NCI-H82 treated with DMSO at 0.1 percent for 48 hours (cell line): ENCODE measurements at regions not wholly inside any gene's neighbourhood (a gene's known extent, or its start where the extent isn't known, plus 50 kb on each side); places are given as distances from the start of the nearest gene placed in this dataset.
A peak's percentile ranks its signal among the peaks of the same experiment; 100 is the strongest.
"Not testable (repeated sequence)": the region's sequence is repeated elsewhere in the genome, so short reads cannot be mapped to it uniquely, and the experiment has no call there.

Experiments
- DNase-seq: peaks from one replicate; lab custom pipeline; 2025; ENCODE audit not compliant: unreplicated experiment; lab: John Stamatoyannopoulos, UW

DNA sequence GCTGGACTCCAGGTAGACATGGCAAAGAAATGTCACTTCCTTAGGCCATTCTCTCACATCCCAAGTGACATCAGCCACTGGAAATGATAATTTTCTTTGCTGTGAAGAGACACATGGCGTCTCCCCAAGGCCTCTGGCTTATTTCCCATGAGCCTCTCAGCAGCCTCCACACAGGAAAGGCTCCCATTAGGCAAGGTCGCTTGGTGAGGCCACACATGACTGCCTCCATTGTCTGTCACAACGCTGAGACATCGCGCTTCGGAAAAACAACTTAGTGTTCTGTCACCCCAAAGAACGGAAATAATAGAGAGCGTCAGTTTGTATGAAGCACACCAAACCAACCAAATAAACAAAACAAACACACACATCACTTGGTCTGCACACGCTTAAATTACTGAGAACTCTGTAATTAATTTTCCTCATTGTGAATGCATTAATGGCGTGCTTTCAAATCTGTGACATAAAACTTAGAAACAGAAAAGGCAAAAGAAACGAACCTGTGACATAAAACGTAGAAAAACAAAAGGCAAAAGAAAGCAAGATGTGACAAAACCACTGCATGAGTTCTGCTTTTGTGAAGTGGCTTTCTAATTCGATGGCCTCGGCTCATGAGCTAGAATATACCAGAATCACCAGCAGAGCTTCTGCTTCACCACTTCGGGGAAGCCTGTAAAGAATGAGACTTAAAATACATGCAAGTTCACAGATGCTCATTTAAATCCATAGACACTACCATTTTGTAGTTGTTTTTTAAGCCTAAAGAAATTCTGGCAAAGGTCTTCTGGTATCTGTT, 404.2 kb upstream of the SGCG start:
- no peak for DNase-seq

DNA sequence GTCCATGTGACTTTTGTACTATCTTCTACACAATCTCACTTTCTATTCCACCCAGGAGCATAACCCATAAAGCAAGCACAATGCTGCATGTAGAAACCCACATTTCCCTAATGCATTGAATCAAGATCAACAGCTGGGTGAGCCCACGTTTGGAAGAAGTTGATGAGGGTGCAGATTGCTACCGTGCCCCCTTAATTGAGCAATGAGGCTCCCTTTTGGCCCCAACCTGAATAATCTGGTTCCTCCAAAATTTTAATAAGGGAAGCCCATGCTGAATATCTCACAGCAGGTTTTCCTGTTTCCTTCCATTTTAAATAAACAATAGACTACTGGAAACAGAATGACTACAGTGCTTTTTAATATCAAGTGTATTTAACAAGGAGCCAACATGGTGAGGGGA, 403.6 kb upstream of the SGCG start:
- no peak for DNase-seq

DNA sequence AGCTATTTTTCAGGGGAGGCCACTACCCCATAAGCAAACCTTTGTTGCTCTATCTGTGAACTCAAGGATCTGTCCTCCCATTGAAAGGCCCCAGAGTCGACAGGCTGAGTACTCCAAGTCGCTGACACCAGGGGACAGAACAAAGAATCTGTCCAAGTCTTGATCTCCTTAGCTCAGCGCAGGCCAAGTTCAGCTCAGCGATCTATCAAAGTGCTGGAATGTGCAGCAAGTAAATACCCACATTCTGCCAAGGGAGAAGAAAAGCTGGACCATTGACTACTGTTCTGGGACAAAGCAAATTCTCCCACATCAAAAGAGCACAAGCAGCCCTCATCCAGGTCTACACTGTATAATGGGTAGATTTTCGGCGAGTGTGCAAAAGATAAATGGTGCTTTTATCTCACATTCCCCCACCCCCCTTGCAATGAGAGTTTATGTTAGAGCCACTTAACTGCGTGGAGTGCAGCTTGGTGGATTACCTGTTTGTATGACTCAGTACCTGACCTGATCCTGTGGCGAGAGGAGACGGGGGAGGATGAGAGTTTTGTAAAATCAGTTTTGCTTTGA, 391.7 kb upstream of the SGCG start:
- DNase-seq, result no peak

DNA sequence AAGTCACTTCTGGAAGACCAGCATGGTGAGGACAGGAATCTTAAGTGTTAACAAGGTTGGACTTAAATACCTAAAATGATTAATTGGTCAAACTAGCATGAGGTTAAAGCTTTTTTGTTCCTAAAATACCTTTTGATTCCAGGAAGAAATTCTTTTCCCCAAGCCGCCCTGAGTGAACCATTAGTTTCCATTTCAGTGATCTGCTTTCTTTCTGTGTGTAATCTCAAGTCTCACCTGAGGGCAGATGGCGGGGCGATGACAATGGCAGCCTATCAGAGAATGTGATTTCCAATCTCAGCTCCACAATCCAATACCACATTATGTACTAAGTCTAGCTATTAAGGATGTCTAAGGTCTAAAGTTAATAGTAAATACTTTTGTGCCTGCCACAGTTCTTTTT, 390.9 kb upstream of the SGCG start:
- DNase-seq, result no peak

DNA sequence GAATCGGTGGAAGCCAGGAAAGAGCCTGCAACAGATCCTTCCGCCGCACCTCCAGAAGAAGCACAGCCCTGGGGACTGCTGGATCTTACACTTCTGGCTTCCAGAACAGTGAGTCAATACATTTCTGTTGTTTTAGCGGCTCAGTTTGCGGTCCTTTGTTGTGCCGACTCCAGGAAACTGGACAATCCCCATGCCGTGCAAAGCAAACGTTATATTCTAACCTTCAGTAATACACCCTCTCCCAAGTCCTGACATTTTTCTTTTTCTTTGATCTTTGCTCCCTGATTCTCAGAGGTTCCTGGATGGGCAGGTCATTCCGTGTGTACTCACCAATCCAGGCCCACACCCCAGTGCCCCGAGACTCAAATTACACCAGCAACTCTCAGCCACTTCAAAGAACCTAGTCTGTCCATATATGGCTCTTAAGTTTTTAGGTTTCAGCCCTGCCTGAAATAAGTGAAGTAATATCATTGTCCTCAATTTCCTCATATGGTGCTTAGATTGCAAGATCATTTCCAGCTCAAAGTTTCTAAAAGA, 387.1 kb upstream of the SGCG start:
- no peak for DNase-seq

DNA sequence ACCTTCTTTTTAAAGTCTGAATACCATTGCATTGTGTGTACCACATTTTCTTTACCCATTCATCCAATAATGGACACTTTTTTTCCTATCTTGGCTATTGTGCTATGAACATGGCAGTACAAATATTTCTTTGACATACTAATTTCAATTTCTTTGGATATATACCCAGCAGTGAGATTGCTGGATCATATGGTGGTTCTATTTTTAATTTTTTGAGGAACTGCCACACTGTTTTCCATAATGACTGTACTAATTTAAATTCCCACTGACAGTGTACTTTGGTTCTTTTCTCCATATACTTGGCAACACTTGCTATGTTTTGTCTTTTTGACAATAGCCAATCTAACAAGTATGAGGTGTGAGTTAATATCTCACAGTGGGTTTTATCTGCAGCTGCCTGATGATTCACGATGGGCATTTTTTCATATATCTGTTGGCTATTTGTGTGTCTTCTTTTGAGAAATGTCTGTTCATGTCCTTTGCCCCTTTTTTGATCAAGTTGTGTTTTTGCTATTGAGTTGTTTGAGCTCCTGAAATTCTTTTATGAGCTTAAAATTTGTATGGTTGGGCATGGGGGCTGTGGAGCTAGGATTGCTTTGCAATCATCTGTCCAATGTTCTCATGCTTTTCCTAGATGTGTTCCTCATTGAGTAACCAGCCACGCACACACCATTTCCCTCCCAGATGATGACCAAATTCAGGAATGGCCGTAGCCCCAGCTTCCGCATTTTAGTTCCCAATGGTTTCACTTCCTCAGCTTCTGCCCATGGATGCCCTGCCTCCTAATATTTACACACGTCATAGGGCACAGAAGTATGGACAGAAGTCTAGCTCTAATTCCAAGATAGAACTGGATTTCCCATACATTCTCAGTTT, 380.0 kb upstream of the SGCG start:
- DNase-seq, result no peak

DNA sequence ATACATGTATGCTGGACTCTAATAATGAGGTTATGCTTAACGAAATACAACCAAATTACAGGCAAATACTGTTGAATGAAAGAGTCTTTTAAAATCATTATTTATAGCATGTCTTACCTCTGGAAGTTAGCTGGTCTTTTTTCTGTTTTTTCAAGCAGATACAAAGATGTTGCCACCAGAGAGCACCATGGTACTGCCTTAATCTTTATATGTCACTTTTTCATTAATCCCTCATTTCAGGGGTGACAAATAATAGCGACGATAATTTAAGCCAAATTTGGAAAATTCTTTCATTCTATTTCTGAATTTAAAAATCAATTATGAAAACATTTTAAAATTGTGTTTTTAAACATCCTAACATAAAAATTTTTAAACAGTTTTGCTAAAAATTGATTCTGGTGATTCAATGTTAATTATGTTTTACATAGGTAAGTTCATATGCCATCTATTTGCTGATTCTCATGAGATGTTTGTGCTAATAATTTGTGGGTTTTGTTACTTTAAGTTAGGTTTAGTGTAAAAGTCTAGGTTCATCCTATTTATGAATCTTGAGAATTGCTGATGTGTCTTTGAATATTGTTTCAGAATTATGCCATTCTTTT, 379.3 kb upstream of the SGCG start:
- DNase-seq, result no peak

DNA sequence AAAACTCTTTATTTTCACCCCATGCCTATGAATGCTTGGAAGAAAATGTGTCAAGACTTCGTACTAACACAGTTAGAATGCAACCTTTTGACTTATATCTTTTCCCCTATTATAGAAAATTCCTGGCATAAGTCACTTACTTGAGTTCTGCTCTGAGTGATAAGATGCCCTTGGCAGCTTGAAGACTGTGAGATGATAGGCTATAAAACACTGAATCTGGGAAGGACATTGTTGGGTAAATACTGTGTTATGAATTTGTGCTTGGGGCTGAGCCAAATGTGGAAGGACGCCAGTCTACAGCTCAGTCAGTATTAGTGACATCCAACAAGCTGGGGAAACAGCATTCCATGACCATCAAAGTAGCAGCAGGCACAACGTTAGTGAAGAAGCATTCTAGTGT, 368.0 kb upstream of the SGCG start:
- no peak for DNase-seq

DNA sequence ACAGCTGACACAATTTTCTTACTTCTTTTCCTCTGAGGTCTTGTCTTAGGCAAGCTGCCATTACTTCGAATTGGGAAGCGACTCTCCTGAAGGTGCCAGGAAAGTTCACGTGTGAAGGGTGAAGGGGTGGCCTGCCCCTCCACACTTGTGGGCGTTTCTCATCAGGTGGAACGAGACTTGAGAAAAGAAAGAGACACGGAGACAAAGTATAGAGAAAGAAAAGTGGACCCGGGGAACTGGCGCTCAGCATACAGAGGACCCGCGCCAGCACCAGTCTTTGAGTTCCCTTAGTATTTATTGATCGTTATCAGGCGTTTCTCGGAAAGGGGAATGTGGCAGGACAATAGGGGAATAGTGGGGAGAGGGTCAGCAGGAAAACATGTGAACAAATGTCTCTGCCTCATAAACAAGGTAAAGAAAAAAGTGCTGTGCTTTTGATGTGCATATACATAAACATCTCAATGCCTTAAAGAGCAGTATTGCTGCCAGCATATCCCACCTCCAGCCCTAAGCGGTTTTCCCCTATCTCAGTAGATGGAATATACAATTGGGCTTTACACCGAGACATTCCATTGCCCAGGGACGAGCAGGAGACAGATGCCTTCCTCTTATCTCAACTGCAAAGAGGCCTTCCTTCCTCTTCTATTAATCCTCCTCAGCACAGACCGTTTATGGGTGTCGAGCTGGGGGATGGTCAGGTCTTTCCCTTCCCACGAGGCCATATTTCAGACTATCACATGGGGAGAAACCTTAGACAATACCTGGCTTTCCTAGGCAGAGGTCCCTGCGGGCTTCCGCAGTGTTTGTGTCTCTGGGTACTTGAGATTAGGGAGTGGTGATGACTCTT, 367.0 kb upstream of the SGCG start:
- DNase-seq, result peak; percentile 25

DNA sequence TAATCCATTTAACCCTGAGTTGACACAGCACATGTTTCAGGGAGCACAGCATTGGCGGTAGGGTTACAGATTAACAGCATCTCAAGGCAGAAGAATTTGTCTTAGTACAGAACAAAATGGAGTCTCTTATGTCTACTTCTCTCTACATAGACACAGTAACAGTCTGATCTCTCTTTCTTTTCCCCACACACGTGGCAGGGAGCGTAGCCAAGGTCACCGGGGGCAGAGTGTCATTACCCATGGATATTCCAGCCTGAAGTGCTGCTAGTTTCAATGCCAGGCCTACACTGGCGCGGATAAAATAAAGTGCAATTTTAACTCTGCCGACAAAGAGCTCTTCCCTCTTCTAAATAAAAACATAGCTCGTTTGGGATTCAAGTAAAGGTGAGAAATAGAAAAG, 366.3 kb upstream of the SGCG start:
- DNase-seq, result not testable (repeated sequence)

DNA sequence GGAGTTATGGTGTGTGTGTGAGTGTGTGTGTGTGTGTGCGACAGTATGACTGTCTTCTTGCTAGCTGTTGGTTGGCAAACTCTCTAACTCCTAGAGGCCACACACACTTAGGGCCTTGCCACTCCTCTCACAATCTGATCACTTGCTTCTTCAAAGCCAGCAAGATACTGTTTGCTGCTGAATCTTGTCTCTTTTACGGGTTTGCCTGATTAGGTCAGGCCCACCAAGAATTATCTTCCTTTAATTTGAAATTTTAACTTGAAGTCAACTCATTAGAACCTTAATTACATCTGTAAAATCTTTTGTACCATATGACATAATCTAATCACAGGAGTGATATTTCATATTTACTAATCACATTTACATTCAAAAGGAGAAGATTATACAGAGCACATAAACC, 359.2 kb upstream of the SGCG start:
- DNase-seq, result no peak

DNA sequence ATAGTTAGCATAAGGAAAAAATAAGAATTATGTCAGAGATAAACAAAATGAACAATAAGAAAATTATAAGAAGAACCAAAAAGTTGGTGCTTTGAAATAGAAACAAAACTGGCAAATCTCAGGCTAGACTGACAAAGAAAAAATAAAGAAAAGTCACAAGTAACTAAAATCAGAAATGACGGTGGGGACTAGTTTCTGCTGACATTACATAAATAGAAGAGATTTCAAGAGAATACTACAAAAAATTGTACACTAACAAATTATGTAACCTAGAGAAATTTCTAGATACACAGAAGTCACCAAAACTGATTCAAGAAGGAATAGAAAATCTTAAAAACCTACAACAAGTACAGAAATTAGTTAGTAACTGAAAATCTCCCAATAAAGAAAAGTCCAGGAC, 355.6 kb upstream of the SGCG start:
- DNase-seq, result no peak

DNA sequence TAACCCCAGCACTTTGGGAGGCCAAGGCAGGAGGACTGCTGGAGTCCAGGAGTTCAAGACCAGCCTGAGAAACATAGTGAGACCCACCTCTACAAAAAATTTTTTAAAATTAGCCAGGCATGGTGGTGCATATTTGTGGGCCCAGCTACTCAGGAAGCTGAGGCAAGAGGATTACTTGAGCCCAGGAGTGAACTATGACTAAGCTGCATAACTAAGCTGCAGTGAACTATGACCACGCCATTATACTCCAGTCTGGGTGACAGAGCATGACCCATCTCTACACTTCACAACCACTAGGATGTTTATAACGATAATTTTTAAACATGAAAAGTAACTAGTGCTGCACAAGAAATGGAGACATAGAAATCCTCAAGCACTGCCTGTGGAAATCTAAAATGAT, 352.7 kb upstream of the SGCG start:
- DNase-seq, result no peak

DNA sequence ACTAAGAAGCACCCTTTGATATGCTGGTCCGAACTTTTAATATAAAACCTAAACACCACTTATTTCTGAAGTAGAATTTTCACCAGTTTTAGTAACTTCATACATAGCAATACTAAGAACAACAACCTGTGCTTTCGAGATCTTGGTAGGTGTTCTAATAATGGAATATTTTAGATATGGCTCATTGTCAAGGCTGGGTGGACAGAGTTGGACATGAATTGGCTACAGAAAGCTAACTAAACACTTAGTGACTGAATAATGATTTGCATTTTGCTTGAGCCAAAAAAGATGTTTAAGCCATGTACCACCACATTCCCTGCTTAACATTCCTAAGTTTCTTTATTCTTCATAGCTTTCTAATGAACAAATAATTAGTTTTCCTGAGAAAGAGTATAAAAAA, 344.3 kb upstream of the SGCG start:
- no peak for DNase-seq

DNA sequence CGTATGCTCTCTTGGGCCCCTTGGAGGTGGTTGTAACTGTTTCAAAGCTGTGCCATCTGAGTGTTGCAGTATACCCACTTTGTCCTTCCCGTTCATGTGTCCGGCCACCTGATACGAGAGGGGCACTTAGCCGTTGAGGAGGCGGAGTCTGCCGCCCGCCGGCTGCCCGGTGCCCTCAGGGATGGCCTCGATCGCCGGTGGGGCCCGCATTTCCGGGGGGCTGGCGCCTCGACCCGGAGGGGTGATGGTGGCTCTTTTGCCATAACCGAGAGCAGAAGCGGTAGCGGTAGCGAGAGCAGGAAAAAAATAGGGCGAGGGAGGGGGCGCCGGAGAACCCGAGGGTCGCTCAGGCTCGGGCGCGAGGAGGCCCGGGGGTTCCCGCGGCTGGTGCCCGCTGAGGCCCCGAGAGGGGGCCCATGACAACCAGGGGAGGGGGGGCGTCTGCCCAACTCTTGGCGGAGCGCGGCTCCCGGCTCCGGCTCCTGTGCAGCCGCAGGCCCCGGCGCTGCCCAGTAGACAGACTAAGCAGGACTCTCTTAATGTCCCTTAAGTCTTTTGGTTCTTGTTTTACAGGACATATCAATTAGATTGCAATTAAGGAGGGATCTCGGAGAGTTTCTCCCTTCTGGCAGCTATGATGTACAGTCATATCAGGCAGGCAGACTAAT, 342.7 kb upstream of the SGCG start:
- no peak for DNase-seq

DNA sequence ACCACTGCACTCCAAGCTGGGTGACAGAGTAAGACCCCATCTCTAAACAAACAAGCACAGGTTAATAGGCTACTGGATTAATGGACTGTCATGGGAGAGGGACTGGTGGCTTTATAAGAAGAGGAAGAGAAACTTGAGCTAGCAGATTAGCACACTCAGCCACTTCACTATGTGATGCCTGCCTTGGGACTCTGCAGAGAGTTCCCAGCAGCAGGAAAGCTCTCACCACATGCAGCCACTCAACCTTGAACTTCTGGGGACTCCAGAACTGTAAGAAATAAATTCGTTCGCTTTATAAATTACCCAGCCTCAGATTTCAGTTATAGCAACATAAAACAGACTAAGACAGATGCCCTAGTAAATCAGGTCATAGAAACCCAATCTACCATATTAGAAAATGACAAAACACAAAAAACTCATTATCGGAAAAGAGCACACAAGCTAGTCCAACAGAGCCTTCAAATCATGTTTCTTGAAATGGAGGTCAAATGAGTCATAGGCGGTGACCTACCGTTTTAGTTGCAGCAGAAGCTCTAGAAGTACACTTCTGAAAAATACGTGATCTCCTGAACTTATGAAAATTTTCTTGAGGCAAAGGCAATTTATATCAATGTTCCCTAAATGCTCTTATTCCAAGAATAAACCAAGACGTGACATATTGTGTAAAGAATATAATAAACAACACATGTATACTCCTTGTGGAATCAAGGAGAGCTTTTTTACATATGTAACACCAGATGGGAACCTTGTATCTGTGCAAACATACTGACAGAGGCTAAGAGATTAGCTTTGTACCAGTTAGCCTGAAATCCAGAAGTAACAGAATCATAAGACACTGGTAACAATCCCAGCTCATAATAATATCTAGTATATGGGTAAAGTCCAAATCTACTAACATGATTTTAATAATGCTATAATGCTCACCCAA, 340.9 kb upstream of the SGCG start:
- DNase-seq, result no peak

DNA sequence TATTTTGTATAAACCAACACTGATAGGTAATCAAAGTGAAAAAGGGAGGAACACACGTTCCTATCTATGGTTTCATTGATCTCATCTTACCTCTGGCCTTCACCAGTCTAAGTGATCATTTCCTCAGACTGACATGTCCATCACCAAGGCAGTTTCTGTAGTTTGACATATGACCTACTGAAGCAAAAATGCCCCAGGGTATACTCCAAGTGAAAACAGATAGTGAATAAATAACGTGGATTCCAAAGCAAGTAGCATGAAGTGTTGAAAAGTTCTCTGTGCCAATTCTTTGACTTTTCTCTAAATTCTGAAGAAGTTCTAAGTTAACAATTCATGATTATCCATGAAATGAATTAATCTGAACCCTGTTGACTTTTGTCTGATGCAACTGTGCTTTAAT, 334.2 kb upstream of the SGCG start:
- no peak for DNase-seq

DNA sequence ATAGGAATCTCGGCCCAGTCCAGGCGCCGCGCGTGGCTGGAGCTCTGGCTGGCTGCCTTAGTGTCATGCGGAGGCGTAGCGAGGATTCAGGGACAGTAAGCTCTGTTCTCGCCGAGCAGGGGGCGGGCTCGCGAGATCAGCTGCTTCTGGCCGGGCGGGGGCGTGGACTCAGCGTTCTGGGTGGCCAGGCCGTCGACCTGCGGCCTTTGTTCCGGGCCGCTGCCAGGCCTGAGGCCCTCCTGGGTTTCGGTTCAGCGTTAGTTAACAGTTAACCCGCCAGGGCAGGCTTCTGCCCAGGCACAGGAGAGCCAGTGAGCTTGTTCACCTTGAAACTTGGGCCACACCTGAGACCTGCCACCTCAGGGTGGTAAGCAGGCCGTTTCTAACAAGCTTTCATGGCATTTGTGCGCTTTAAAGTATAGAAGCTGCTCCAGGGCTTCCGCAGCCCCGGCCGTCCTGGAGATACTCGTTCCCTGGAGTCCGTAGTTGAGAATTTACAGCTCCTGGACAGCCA, 332.2 kb upstream of the SGCG start:
- no peak for DNase-seq

DNA sequence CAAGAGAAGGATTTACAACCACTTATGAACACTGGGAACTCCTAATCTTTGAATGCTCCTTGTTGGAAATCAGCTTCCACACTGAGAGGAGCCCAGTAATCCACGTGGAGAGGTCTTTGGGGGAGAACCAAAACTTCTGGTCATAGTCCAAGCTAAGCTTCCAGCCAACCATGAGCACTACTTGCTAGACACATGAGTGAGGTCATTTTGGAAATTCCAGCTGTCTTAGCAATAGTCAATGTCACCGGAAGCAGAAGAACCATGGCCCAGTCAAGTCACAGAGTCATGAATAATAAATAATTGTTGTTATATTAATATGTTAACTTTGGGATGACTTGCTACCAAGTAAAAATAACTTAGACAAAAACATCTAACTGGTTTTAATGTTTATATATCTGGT, 324.9 kb upstream of the SGCG start:
- no peak for DNase-seq
